Upper lobe of right lung (tissue), 1 donor: ENCODE measurements at regions not wholly inside any gene's neighbourhood (a gene's known extent, or its start where the extent isn't known, plus 50 kb on each side); places are given as distances from the start of the nearest gene placed in this dataset.

ENCODE experiments used
- ATAC-seq: fragments of 200-7000 bp; cut with Tn5 transposase; one replicate; pipeline ENCODE4 v1.9.1; 2020; ENCODE audit warnings: mild to moderate bottlenecking, moderate library complexity
- DNase-seq: peaks from one replicate; pipeline ENCODE4 v3.0.0-alpha.2; 2020
- H3K27ac ChIP-seq: fragments of 200-600 bp; one replicate; pipeline ENCODE4 v1.8.0; 2022
- H3K27me3 ChIP-seq: fragments of 200-600 bp; one replicate; pipeline ENCODE4 v1.8.0; 2022; ENCODE audit warnings: mild to moderate bottlenecking
- H3K36me3 ChIP-seq: fragments of 200-600 bp; one replicate; pipeline ENCODE4 v1.8.0; 2022
- H3K4me1 ChIP-seq: fragments of 200-600 bp; one replicate; pipeline ENCODE4 v1.8.0; 2022
- H3K4me3 ChIP-seq: fragments of 200-600 bp; one replicate; pipeline ENCODE4 v1.8.0; 2022; ENCODE audit warnings: mild to moderate bottlenecking
- H3K9me3 ChIP-seq: fragments of 200-600 bp; one replicate; pipeline ENCODE4 v1.8.0; 2022
- intact Hi-C: fragments of 100-400 bp; cut with DNase I; formaldehyde crosslinking; loops from one replicate; pipeline ENCODE4 v1.11.0; 2022
- TF ChIP-seq, protein P1 (sequence below): fragments of 200-600 bp; IDR thresholded peaks from one replicate; pipeline ENCODE4 v1.8.0; 2022; ENCODE audit warnings: antibody characterized with exemption
- donor health status: DM: no; HTN: yes; CAD: no; lungs with severe emphysema.

DNA sequence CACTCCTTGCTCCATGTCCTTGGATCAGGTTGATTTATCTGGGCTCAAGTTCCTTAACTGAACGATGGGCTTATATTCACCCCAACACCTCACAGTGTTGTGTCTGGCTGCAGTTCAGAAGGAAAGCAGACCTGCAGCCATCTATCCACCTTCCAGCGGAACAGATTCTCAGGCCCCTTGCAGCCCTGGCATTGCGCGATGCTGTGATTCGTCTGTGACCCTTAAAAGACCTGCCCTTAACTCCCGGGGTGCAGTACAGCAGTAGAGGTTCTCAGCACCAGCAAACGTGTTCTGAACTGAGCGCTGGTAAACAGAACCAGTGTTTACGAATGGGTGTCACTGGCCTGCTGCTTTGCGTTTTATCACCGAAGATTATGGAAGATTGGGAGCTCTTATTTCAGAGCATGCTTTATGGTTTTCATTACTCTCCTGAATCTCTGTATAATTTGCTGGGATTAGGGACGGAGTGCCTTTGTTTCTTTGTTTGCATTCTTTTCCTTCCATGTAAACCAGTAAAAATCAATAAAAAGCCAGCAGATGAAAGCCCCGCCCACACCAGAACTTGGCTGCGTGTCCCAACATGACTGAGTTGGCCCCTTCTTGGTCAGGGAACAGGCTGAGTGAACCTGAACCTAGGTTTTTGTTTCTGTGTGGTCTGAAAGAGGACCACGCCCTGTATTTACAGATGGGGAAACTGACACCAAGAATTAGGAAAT lies 286.7 kb upstream of the CRY1 start:
- Histone ChIP-seq H3K9me3 (no peaks in the 10 kb centered on the region), H3K36me3 (no peaks in the 10 kb centered on the region), H3K4me1 (no peaks in the 10 kb centered on the region), H3K27me3 (no peaks in the 10 kb centered on the region), H3K4me3 (no peak overlapping the region), H3K27ac (no peak overlapping the region)
- intact Hi-C loops = no loop called here
- DNase-seq = no peak
- TF ChIP-seq, protein P1, sequence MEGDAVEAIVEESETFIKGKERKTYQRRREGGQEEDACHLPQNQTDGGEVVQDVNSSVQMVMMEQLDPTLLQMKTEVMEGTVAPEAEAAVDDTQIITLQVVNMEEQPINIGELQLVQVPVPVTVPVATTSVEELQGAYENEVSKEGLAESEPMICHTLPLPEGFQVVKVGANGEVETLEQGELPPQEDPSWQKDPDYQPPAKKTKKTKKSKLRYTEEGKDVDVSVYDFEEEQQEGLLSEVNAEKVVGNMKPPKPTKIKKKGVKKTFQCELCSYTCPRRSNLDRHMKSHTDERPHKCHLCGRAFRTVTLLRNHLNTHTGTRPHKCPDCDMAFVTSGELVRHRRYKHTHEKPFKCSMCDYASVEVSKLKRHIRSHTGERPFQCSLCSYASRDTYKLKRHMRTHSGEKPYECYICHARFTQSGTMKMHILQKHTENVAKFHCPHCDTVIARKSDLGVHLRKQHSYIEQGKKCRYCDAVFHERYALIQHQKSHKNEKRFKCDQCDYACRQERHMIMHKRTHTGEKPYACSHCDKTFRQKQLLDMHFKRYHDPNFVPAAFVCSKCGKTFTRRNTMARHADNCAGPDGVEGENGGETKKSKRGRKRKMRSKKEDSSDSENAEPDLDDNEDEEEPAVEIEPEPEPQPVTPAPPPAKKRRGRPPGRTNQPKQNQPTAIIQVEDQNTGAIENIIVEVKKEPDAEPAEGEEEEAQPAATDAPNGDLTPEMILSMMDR = no peak
- ATAC-seq = no peak

DNA sequence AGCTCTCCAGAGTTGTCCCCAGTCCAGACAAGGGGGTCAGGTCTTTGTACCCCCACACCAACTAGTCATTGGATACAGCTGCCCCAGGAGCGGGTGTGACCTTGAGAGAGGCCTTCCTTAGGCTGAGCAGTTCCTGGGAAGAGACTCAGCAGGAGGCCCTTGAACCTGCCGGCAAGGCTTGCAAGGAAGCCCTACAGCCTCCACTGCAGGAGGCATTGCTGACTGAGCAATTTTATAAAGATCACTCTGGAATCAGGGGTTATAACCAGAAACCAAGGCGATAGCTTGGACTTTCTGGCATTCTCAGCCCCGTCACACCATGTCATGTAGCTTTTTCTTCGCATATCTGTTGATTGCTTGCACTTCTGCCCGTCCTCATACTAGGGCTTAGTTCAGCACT lies 291.3 kb upstream of the CRY1 start:
- TF ChIP-seq, protein P1 = no peak
- Histone ChIP-seq H3K36me3 (no peaks in the 10 kb centered on the region), H3K4me3 (no peak overlapping the region), H3K27ac (no peak overlapping the region), H3K27me3 (no peaks in the 10 kb centered on the region), H3K4me1 (no peaks in the 10 kb centered on the region), H3K9me3 (no peaks in the 10 kb centered on the region)
- intact Hi-C loops = no loop called here
- no peak for ATAC-seq
- no peak for DNase-seq

DNA sequence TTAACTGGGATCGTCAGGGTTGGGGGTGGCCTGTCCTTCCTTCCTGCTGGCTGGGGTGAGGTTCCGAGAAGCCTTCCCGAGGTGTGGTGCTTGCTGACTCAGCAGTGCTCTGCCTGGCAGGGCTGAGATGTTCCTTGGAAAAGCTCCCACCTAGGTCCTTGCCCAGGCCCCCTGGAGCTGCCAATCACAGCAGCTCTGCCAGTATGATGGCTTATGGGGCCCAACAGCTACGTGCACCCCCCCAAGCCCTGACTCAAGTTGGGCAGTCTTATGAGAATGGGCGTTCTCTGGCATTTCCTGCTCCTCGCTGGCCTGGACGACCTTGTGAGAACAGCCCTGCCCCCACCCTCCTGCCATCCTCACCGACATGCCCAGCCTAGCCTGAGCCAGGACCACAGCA lies 292.2 kb upstream of the CRY1 start:
- Histone ChIP-seq H3K9me3 (no peaks in the 10 kb centered on the region), H3K4me3 (no peak overlapping the region), H3K27ac (no peak overlapping the region), H3K27me3 (no peaks in the 10 kb centered on the region), H3K4me1 (no peaks in the 10 kb centered on the region), H3K36me3 (no peaks in the 10 kb centered on the region)
- ATAC-seq (no peak), DNase-seq (no peak)
- TF ChIP-seq, protein P1 = no peak
- intact Hi-C loops = no loop called here

DNA sequence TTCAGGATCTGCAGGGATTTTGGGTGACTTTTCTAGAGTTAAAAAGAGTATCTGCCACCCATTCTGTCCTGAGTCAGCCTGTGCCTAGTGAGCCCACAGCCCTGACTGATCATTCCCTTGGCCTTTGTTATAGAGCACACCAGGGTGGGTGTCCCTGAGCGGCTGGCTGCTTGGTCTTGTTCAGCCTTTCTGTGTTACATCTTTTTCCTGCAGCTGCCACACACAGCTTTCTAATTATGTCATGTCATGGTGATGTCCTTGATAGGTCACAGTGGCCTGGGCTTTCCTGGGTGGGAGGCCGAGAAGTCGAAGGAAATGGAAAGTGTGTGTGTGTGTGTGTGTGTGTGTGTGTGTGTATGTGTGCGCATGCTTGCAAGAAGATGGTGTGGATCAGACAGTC lies 293.2 kb upstream of the CRY1 start:
- intact Hi-C loops = no loop called here
- DNase-seq (no peak), ATAC-seq (no peak)
- Histone ChIP-seq H3K4me3 (no peak overlapping the region), H3K36me3 (no peaks in the 10 kb centered on the region), H3K9me3 (no peaks in the 10 kb centered on the region), H3K27ac (no peak overlapping the region), H3K4me1 (no peaks in the 10 kb centered on the region), H3K27me3 (no peaks in the 10 kb centered on the region)
- TF ChIP-seq, protein P1 = no peak

DNA sequence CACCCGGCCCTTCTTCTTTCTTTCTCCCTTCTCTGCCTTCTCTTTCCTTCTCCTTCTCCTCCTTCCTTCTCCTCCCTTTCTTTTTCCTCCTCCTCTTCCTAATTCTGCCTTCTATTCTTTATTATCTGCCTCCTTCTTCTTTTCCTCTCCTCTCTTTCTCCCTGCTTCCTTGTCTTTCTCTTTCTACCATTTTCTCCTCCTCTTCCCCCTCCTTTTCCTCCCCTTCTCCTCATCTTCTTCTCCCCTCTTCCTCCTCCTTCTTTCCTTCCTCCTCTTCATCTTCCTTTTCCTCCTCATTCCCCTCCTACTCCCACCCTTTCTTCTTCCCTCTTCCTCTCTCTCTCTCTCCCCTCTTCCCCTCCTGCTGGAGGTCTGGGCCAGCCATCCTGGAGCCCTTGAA lies 294.9 kb upstream of the CRY1 start:
- Histone ChIP-seq H3K36me3 (no peaks in the 10 kb centered on the region), H3K4me1 (no peaks in the 10 kb centered on the region), H3K27ac (no peak overlapping the region), H3K9me3 (no peaks in the 10 kb centered on the region), H3K4me3 (no peak overlapping the region), H3K27me3 (no peaks in the 10 kb centered on the region)
- intact Hi-C loops = no loop called here
- no peak for DNase-seq
- TF ChIP-seq, protein P1 = no peak
- no peak for ATAC-seq

DNA sequence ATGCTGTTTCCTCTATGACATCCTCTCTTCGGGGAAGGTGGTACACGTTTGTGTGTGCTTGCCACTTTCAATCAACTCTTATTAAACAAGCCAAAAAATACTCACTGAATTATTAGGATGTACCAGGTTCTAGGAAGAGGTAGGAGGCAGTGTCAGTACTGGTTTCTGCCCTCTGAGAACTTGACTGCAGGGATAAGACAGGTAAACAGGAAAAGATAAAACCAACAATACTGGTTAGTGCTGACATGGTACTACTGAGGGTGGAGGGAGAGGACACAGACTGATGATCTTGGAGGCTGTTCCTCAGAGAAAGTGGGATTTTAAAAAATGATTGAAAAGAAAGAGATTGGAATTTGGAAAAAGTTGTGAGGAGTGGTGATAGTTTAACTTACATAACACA lies 295.2 kb upstream of the PWP1 start:
- no peaks in the 10 kb centered on the region for H3K4me1 ChIP-seq

More for the DNA sequence above, 295.2 kb upstream of the PWP1 start:
- Histone ChIP-seq H3K4me3 (no peak overlapping the region), H3K36me3 (no peaks in the 10 kb centered on the region), H3K27me3 (no peaks in the 10 kb centered on the region), H3K27ac (no peak overlapping the region), H3K9me3 (no peaks in the 10 kb centered on the region)
- ATAC-seq (no peak), DNase-seq (no peak)
- TF ChIP-seq, protein P1 = no peak
- intact Hi-C loops = no loop called here
